Spleen (tissue), 7 donors: ENCODE measurements at regions not wholly inside any gene's neighbourhood (a gene's known extent, or its start where the extent isn't known, plus 50 kb on each side); places are given as distances from the start of the nearest gene placed in this dataset.

Experiments
- CTCF ChIP-seq, 11 experiments: fragments of 200-600 bp in 7 of 11; fragments of 450-650 bp in 4 of 11; sonication (generic) in 4 of 11; IDR thresholded peaks in 8 of 11; conservative IDR thresholded peaks in 3 of 11; 1 replicate in 7 of 11; 2 replicates in 4 of 11; pipeline versions ENCODE4 v1.4.0 to v1.8.0; 2016 to 2021; ENCODE audit warnings: antibody characterized with exemption in 11 of 11, inconsistent platforms in 4 of 11, mild to moderate bottlenecking in 1 of 11
- POLR2A ChIP-seq, 3 donors: fragments of 450-650 bp; IDR thresholded peaks; one replicate each; pipeline ENCODE4 v1.5.1; 2017; ENCODE audit warnings: antibody characterized with exemption in 3 of 3, mild to moderate bottlenecking in 1 of 3
- POLR2AphosphoS5 ChIP-seq, 3 donors: sonication (generic); formaldehyde crosslinking; IDR thresholded peaks; one replicate each; pipeline ENCODE4 v1.5.1; 2017; ENCODE audit warnings: antibody characterized with exemption in 3 of 3
- donor health status: DM: no; HTN: no; CAD: no; lungs with moderate emphysema.
- donor health status: DM: no; HTN: no; CAD: no.
- donor health status: DM: no; HTN: no; CAD: no.

- TF ChIP-seq POLR2AphosphoS5 (IDR thresholded peaks at IDR 0.05) (no peak), CTCF (IDR thresholded peaks at IDR 0.05 in 8 of 11, conservative IDR thresholded peaks at IDR 0.05 in 3 of 11) (no peak), POLR2A (IDR thresholded peaks at IDR 0.05) (no peak)
These were observed 1518.0 kb downstream of the NCAM2 start for GRCh38 chr21:22516230-22516629.
